Anterior cingulate cortex (tissue), 58 donors: ENCODE measurements at regions not wholly inside any gene's neighbourhood (a gene's known extent, or its start where the extent isn't known, plus 50 kb on each side); places are given as distances from the start of the nearest gene placed in this dataset.
A peak's percentile ranks its signal among the peaks of the same experiment; 100 is the strongest.

Experiments used
- DNase-seq, 58 donors: peaks; one replicate each; lab custom pipeline; 2025; lab: John Stamatoyannopoulos, UW

GRCh38 chr3:159765030-159765859, 223.4 kb upstream of the IL12A start:
- DNase-seq: peak in 47 of 58 donors; percentile 20 to 74 (median 47)

GRCh38 chr3:159765860-159766294, 222.8 kb upstream of the IL12A start:
- peak in 2 of 58 donors; percentile 7 to 63 for DNase-seq

- peak in 12 of 58 donors; percentile 21 to 46 (median 32) for DNase-seq
Measured at GRCh38 chr3:159766563-159767185, 222.0 kb upstream of the IL12A start.

- no peak for DNase-seq
Measured at GRCh38 chr3:159770998-159771397, 217.6 kb upstream of the IL12A start.

- no peak for DNase-seq
Measured at GRCh38 chr3:159771865-159772611, 216.6 kb upstream of the IL12A start.

GRCh38 chr3:159773706-159774105, 214.9 kb upstream of the IL12A start:
- no peak for DNase-seq

- DNase-seq: peak in 50 of 58 donors; percentile 13 to 89 (median 64)
Measured at GRCh38 chr3:159775372-159775961, 213.2 kb upstream of the IL12A start.

GRCh38 chr3:159776779-159777178, 211.9 kb upstream of the IL12A start:
- DNase-seq: peak in 3 of 58 donors; percentile 13 to 36 (median 31)

- DNase-seq: no peak
Measured at GRCh38 chr3:159779883-159780282, 208.8 kb upstream of the IL12A start.

GRCh38 chr3:159781867-159782266, 206.8 kb upstream of the IL12A start:
- DNase-seq: no peak

- DNase-seq: no peak
Measured at GRCh38 chr3:159782724-159783421, 205.8 kb upstream of the IL12A start.

GRCh38 chr3:159783780-159784742, 204.6 kb upstream of the IL12A start:
- no peak for DNase-seq

GRCh38 chr3:159785273-159785708, 203.3 kb upstream of the IL12A start:
- no peak for DNase-seq

- no peak for DNase-seq
Measured at GRCh38 chr3:159786489-159787177, 202.0 kb upstream of the IL12A start.

- DNase-seq: peak in 2 of 58 donors; percentile 29
Measured at GRCh38 chr3:159787178-159787574, 201.5 kb upstream of the IL12A start.

GRCh38 chr3:159787794-159788205, 200.8 kb upstream of the IL12A start:
- DNase-seq: peak in 1 of 58 donors; percentile 6

- no peak for DNase-seq
Measured at GRCh38 chr3:159788291-159788690, 200.3 kb upstream of the IL12A start.

GRCh38 chr3:159789017-159789416, 199.6 kb upstream of the IL12A start:
- no peak for DNase-seq
